Astrocyte of the cerebellum (primary cell): ENCODE measurements at regions not wholly inside any gene's neighbourhood (a gene's known extent, or its start where the extent isn't known, plus 50 kb on each side); places are given as distances from the start of the nearest gene placed in this dataset.

Source experiments
- DNase-seq: peaks from one replicate; pipeline ENCODE4 v3.0.0-alpha.2; 2011; ENCODE audit warnings: low read depth
- H3K4me3 ChIP-seq: 2 replicates; pipeline ENCODE4 v1.5.1; 2011; ENCODE audit warnings: mild to moderate bottlenecking, low read depth, low read length, moderate library complexity
- in situ Hi-C: cut with HindIII; loops from 2 replicates; pipeline ENCODE4 v1.10.0; 2017; ENCODE audit warnings: low sequenced_read_pairs
- TF ChIP-seq, protein P1 (sequence below): IDR thresholded peaks from 2 replicates; pipeline ENCODE4 v1.5.1; 2012; ENCODE audit warnings: low read length, low read depth, moderate library complexity, mild to moderate bottlenecking; ENCODE audit errors: missing control alignments

GRCh38 chr22:45072322-45072903 is 62.6 kb upstream of the PHF21B start:
- DNase-seq = peak; percentile 35
- no peak overlapping the region for H3K4me3 ChIP-seq
- TF ChIP-seq, protein P1, sequence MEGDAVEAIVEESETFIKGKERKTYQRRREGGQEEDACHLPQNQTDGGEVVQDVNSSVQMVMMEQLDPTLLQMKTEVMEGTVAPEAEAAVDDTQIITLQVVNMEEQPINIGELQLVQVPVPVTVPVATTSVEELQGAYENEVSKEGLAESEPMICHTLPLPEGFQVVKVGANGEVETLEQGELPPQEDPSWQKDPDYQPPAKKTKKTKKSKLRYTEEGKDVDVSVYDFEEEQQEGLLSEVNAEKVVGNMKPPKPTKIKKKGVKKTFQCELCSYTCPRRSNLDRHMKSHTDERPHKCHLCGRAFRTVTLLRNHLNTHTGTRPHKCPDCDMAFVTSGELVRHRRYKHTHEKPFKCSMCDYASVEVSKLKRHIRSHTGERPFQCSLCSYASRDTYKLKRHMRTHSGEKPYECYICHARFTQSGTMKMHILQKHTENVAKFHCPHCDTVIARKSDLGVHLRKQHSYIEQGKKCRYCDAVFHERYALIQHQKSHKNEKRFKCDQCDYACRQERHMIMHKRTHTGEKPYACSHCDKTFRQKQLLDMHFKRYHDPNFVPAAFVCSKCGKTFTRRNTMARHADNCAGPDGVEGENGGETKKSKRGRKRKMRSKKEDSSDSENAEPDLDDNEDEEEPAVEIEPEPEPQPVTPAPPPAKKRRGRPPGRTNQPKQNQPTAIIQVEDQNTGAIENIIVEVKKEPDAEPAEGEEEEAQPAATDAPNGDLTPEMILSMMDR = no peak
- in situ Hi-C loops = no loop called here

DNA sequence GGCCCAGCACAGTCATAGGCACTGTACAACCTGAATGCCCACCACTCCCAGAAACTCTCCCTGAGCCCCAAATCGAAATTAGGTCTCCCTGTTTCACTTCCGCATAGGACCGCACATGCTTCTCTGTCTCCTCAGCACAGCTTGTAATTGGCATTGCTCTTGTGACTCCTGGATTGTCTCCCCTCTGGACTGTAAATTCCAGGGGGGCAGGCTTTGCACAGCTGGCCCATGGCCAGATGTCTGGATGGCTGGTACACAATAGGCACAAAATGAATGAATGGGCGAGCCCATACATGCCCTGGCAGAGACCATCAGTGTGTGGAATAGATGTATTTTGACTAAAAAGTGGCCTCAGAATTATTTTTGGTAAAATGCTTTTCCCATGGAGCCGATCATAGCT is 63.3 kb upstream of the PHF21B start:
- no peak for DNase-seq
- TF ChIP-seq, protein P1 = no peak
- H3K4me3 ChIP-seq = no peak overlapping the region
- in situ Hi-C loops = no loop called here

- TF ChIP-seq, protein P1 = no peak
- in situ Hi-C loops = no loop called here
- no peak overlapping the region for H3K4me3 ChIP-seq
- DNase-seq = no peak
Measured at GRCh38 chr22:45077286-45077685, 67.5 kb upstream of the PHF21B start.

GRCh38 chr22:45077826-45078334 is 68.1 kb upstream of the PHF21B start:
- TF ChIP-seq, protein P1 = no peak
- H3K4me3 ChIP-seq = no peak overlapping the region
- in situ Hi-C loops = no loop called here
- DNase-seq = no peak

DNA sequence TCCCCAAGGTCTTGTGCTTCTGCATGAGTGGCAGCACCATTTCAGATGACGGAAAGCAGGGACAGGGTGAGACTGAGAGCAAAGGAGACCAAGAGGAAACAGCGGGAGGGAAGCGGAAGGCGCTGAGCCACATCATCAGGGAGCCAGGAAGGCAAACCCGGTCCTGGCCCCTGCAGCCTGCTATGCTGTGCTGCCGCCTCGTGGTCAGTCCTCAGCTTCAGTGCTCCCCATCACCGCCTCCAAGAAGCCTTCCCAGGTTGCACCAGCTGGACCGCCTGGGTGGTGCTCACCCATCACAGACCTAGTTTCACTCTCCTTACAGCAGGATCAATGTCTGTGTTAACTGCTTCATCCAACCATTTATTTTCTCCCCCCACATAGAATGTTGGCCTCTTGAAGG is 73.0 kb upstream of the PHF21B start:
- no peak for DNase-seq
- TF ChIP-seq, protein P1 = peak; percentile 12
- in situ Hi-C loops = no loop called here

GRCh38 chr22:45083659-45084305 is 74.0 kb upstream of the PHF21B start:
- DNase-seq = peak; percentile 34
- TF ChIP-seq, protein P1 = no peak
- no peak overlapping the region for H3K4me3 ChIP-seq
- in situ Hi-C loops = no loop called here

More for the DNA sequence above, 73.0 kb upstream of the PHF21B start:
- no peak overlapping the region for H3K4me3 ChIP-seq
